ENCODE measurements at regions not wholly inside any gene's neighbourhood (a gene's known extent, or its start where the extent isn't known, plus 50 kb on each side); places are given as distances from the start of the nearest gene placed in this dataset.

DNA sequence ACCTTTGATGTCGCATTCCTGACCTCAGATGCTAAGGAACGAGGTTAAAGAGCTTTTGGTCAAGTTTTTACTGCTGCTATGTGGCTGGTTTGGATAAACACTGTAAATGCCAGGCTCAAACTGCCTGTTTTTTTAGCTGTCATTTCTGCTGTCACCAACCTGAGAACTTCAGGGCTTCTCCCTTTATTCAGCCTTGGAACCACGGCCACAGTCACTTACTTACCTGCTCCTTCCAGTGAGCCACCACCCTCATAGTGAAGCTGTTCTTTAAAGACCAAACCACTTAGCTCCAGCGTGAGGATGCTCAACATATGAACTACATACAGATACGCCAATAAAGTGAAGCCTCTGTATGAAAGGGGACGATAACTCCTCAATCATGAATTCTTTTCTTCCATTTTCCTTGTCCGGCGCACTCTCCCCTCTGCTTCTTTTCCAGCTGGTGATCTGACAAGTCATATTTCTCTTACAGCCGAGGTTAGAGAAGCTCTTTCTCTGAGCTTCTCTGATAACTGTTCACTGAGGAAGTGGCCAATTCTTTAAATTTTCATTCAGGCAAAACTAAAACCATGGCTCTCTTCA is 152.8 kb upstream of the ANK2 start:
- WGBS (ENCODE audit: insufficient coverage, low coverage, missing lambda C conversion rate): 0% methylated on average over 9 of the region's 9 CpGs
- TF ChIP-seq MCM7 (IDR thresholded peaks at IDR 0.05) (no peak), FOXJ3 (CRISPR knock-in tag; IDR thresholded peaks at IDR 0.05) (no peak), PHF20 (IDR thresholded peaks at IDR 0.05; ENCODE audit: partially characterized antibody) (no peak), BACH1 (tag; IDR thresholded peaks at IDR 0.05) (no peak), HDAC8 (tag; IDR thresholded peaks at IDR 0.05) (no peak), NCOA1 (IDR thresholded peaks at IDR 0.05; ENCODE audit: low read depth) (no peak), GATAD2A (IDR thresholded peaks at IDR 0.05) (no peak)
- TF ChIP-seq, protein P1, sequence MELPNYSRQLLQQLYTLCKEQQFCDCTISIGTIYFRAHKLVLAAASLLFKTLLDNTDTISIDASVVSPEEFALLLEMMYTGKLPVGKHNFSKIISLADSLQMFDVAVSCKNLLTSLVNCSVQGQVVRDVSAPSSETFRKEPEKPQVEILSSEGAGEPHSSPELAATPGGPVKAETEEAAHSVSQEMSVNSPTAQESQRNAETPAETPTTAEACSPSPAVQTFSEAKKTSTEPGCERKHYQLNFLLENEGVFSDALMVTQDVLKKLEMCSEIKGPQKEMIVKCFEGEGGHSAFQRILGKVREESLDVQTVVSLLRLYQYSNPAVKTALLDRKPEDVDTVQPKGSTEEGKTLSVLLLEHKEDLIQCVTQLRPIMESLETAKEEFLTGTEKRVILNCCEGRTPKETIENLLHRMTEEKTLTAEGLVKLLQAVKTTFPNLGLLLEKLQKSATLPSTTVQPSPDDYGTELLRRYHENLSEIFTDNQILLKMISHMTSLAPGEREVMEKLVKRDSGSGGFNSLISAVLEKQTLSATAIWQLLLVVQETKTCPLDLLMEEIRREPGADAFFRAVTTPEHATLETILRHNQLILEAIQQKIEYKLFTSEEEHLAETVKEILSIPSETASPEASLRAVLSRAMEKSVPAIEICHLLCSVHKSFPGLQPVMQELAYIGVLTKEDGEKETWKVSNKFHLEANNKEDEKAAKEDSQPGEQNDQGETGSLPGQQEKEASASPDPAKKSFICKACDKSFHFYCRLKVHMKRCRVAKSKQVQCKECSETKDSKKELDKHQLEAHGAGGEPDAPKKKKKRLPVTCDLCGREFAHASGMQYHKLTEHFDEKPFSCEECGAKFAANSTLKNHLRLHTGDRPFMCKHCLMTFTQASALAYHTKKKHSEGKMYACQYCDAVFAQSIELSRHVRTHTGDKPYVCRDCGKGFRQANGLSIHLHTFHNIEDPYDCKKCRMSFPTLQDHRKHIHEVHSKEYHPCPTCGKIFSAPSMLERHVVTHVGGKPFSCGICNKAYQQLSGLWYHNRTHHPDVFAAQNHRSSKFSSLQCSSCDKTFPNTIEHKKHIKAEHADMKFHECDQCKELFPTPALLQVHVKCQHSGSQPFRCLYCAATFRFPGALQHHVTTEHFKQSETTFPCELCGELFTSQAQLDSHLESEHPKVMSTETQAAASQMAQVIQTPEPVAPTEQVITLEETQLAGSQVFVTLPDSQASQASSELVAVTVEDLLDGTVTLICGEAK (IDR thresholded peaks at IDR 0.05): no peak
- TF ChIP-seq, protein P1 (CRISPR knock-in tag; IDR thresholded peaks at IDR 0.05): no peak
- TF ChIP-seq, protein P2, sequence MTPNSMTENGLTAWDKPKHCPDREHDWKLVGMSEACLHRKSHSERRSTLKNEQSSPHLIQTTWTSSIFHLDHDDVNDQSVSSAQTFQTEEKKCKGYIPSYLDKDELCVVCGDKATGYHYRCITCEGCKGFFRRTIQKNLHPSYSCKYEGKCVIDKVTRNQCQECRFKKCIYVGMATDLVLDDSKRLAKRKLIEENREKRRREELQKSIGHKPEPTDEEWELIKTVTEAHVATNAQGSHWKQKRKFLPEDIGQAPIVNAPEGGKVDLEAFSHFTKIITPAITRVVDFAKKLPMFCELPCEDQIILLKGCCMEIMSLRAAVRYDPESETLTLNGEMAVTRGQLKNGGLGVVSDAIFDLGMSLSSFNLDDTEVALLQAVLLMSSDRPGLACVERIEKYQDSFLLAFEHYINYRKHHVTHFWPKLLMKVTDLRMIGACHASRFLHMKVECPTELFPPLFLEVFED (CRISPR knock-in tag; conservative IDR thresholded peaks at IDR 0.05): no peak
- TF ChIP-seq, protein P3, sequence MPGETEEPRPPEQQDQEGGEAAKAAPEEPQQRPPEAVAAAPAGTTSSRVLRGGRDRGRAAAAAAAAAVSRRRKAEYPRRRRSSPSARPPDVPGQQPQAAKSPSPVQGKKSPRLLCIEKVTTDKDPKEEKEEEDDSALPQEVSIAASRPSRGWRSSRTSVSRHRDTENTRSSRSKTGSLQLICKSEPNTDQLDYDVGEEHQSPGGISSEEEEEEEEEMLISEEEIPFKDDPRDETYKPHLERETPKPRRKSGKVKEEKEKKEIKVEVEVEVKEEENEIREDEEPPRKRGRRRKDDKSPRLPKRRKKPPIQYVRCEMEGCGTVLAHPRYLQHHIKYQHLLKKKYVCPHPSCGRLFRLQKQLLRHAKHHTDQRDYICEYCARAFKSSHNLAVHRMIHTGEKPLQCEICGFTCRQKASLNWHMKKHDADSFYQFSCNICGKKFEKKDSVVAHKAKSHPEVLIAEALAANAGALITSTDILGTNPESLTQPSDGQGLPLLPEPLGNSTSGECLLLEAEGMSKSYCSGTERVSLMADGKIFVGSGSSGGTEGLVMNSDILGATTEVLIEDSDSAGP (CRISPR knock-in tag; IDR thresholded peaks at IDR 0.05): no peak

More for the DNA sequence above, 152.8 kb upstream of the ANK2 start:
- in situ Hi-C loops (cut with MboI): no loop called here
- Histone ChIP-seq H3K79me2 (ENCODE audit: control insufficient read depth, insufficient read depth, low read length) (no peaks in the 10 kb centered on the region), H3K4me3 (no peak overlapping the region), H3K27ac (ENCODE audit: extremely low read depth, low read depth, low read length) (no peak overlapping the region), H3K4me2 (ENCODE audit: insufficient read depth, low read length) (no peak overlapping the region), H2AFZ (ENCODE audit: low read depth, low read length) (no peak overlapping the region), H3K27me3 (ENCODE audit: control insufficient read depth in 2 of 2, insufficient read depth in 2 of 2, low read length in 2 of 2) (no peaks in the 10 kb centered on the region), H3K4me1 (replicated peaks in 1 of 2; ENCODE audit: control insufficient read depth in 2 of 2, insufficient read depth in 2 of 2, low read length in 2 of 2) (no peaks in the 10 kb centered on the region), H3K9ac (ENCODE audit: insufficient read depth in 1 of 2, low read depth in 2 of 2, low read length in 2 of 2) (no peak overlapping the region), H3K36me3 (ENCODE audit: control insufficient read depth, insufficient read depth, low read length) (no peaks in the 10 kb centered on the region), H3K9me3 (replicated peaks; ENCODE audit: control insufficient read depth, insufficient read depth, low read depth, low read length) (no peaks in the 10 kb centered on the region), H4K20me1 (replicated peaks; ENCODE audit: control insufficient read depth, insufficient read depth, low read length) (no peaks in the 10 kb centered on the region), H3K9me1 (ENCODE audit: control insufficient read depth, insufficient read depth, low read length) (no peaks in the 10 kb centered on the region)
- intact Hi-C loops (cut with micrococcal nuclease): no loop called here
- FAIRE-seq (no peak), ATAC-seq (no peak), DNase-seq (ENCODE audit: extremely low read depth in 1 of 4, low spot score in 3 of 4) (no peak)
- ChIA-PET POLR2A (interaction anchor here (0.8 to 1.7 kb wide), 4 partner anchors 11 to 249 kb away, joined by 3 to 4 read pairs (median 4); no protein-coding TSS in a partner anchor), CTCF (ENCODE audit: low intra/inter-chr PET ratio) (no interaction called here)
- BruUV-seq (replicated peaks): no TSS peak
